H9 (cell line): ENCODE measurements at regions not wholly inside any gene's neighbourhood (a gene's known extent, or its start where the extent isn't known, plus 50 kb on each side); places are given as distances from the start of the nearest gene placed in this dataset.
A peak's percentile ranks its signal among the peaks of the same experiment; 100 is the strongest.

Experiments
- DNase-seq: peaks from one replicate; pipeline ENCODE4 v3.0.0-alpha.2; 2017
- H2AFZ ChIP-seq: one replicate; pipeline ENCODE4 v1.6.1; 2013; ENCODE audit warnings: mild to moderate bottlenecking, low read length, control low read depth, moderate library complexity
- H2AK5ac ChIP-seq: 2 replicates; pipeline ENCODE4 v1.6.1; 2013; ENCODE audit warnings: low read length, control low read depth, mixed read lengths; ENCODE audit not compliant: insufficient read length
- H2BK120ac ChIP-seq: one replicate; pipeline ENCODE4 v1.6.1; 2013; ENCODE audit warnings: low read depth, mild to moderate bottlenecking, low read length, control low read depth, inconsistent platforms; ENCODE audit not compliant: poor library complexity, severe bottlenecking
- H2BK12ac ChIP-seq: 2 replicates; pipeline ENCODE4 v1.6.1; 2013; ENCODE audit warnings: low read length, control low read depth, mixed read lengths, low read depth; ENCODE audit not compliant: insufficient read length
- H2BK15ac ChIP-seq: 2 replicates; pipeline ENCODE4 v1.6.1; 2013; ENCODE audit warnings: low read depth, low read length, control low read depth
- H2BK20ac ChIP-seq: one replicate; pipeline ENCODE4 v1.6.1; 2013; ENCODE audit warnings: low read depth, mild to moderate bottlenecking, low read length, control low read depth, inconsistent platforms; ENCODE audit not compliant: poor library complexity, severe bottlenecking
- H2BK5ac ChIP-seq: 2 replicates; pipeline ENCODE4 v1.6.1; 2013; ENCODE audit warnings: low read length, control low read depth, mixed read lengths; ENCODE audit not compliant: insufficient read length
- H3K14ac ChIP-seq: 2 replicates; pipeline ENCODE4 v1.6.1; 2013; ENCODE audit warnings: low read length, control low read depth; ENCODE audit not compliant: insufficient read depth
- H3K18ac ChIP-seq: 2 replicates; pipeline ENCODE4 v1.6.1; 2013; ENCODE audit warnings: low read depth, mild to moderate bottlenecking, mixed read lengths, low read length, control low read depth; ENCODE audit not compliant: insufficient read length
- H3K23ac ChIP-seq: 2 replicates; pipeline ENCODE4 v1.6.1; 2013; ENCODE audit warnings: low read length, control low read depth, mixed read lengths, low read depth; ENCODE audit not compliant: insufficient read length
- H3K23me2 ChIP-seq: 2 replicates; pipeline ENCODE4 v1.6.1; 2013; ENCODE audit warnings: low read depth, mild to moderate bottlenecking, mixed read lengths, low read length, control low read depth; ENCODE audit not compliant: insufficient read length, poor library complexity, severe bottlenecking
- H3K27ac ChIP-seq: 2 replicates; pipeline ENCODE4 v1.5.1; 2013; ENCODE audit warnings: low read length, control low read depth, mixed read lengths, low read depth; ENCODE audit not compliant: insufficient read length
- H3K27me3 ChIP-seq: 2 replicates; pipeline ENCODE4 v1.6.1; 2013; ENCODE audit warnings: low read length, control low read depth, inconsistent platforms; ENCODE audit not compliant: insufficient read depth
- H3K4ac ChIP-seq: 2 replicates; pipeline ENCODE4 v1.6.1; 2013; ENCODE audit warnings: low read depth, mild to moderate bottlenecking, control low read depth, inconsistent platforms, low read length, moderate library complexity
- H3K4me1 ChIP-seq: 2 replicates; pipeline ENCODE4 v1.6.1; 2013; ENCODE audit warnings: low read length, control low read depth, inconsistent platforms; ENCODE audit not compliant: insufficient read depth
- H3K4me2 ChIP-seq: 2 replicates; pipeline ENCODE4 v1.6.1; 2013; ENCODE audit warnings: low read length, control low read depth, mixed read lengths; ENCODE audit not compliant: insufficient read length, insufficient read depth
- H3K56ac ChIP-seq: 2 replicates; pipeline ENCODE4 v1.6.1; 2013; ENCODE audit warnings: low read depth, mild to moderate bottlenecking, mixed read lengths, low read length, control low read depth; ENCODE audit not compliant: insufficient read length
- H3K79me1 ChIP-seq: 2 replicates; pipeline ENCODE4 v1.6.1; 2013; ENCODE audit warnings: low read depth, mild to moderate bottlenecking, moderate library complexity, low read length, control low read depth, inconsistent platforms; ENCODE audit not compliant: insufficient read depth, poor library complexity, severe bottlenecking
- H3K79me2 ChIP-seq: 2 replicates; pipeline ENCODE4 v1.6.1; 2013; ENCODE audit warnings: low read length, control low read depth, inconsistent platforms; ENCODE audit not compliant: insufficient read depth
- H3K9ac ChIP-seq: 2 replicates; pipeline ENCODE4 v1.6.1; 2013; ENCODE audit warnings: low read length, control low read depth, mixed read lengths; ENCODE audit not compliant: insufficient read length; ENCODE audit errors: extremely low read depth
- H3K9me3 ChIP-seq: one replicate; pipeline ENCODE4 v1.6.1; 2013; ENCODE audit warnings: low read depth, low read length, inconsistent platforms; ENCODE audit not compliant: control insufficient read depth
- H3T11ph ChIP-seq: one replicate; pipeline ENCODE4 v1.6.1; 2013; ENCODE audit warnings: mild to moderate bottlenecking, low read length, control low read depth, inconsistent platforms
- H4K20me1 ChIP-seq: one replicate; pipeline ENCODE4 v1.6.1; 2013; ENCODE audit not compliant: control insufficient read depth, insufficient read length, insufficient read depth
- H4K5ac ChIP-seq: 2 replicates; pipeline ENCODE4 v1.6.1; 2013; ENCODE audit warnings: low read depth, mild to moderate bottlenecking, mixed read lengths, low read length, control low read depth; ENCODE audit not compliant: insufficient read length
- H4K8ac ChIP-seq: replicated peaks from 2 replicates; pipeline ENCODE4 v1.6.1; 2013; ENCODE audit warnings: low read length, control low read depth, mixed read lengths, low read depth; ENCODE audit not compliant: insufficient read length
- H4K91ac ChIP-seq: 2 replicates; pipeline ENCODE4 v1.6.1; 2013; ENCODE audit warnings: low read depth, mild to moderate bottlenecking, moderate library complexity, mixed read lengths, low read length, control low read depth; ENCODE audit not compliant: insufficient read length
- H3K27ac Mint-ChIP-seq, 3 experiments: 2 replicates in 2 of 3; 3 replicates in 1 of 3; pipeline ENCODE4 v1.8.0; 2020 to 2021; ENCODE audit warnings: mixed read lengths in 3 of 3, mild to moderate bottlenecking in 1 of 3, moderate library complexity in 1 of 3
- H3K27me3 Mint-ChIP-seq: 2 replicates; pipeline ENCODE4 v1.8.0; 2021; ENCODE audit warnings: low read depth, mild to moderate bottlenecking, moderate library complexity, mixed read lengths
- H3K36me3 Mint-ChIP-seq, 3 experiments: 2 replicates in 2 of 3; 3 replicates in 1 of 3; pipeline ENCODE4 v1.8.0; 2020 to 2021; ENCODE audit warnings: low read depth in 3 of 3, mixed read lengths in 3 of 3; ENCODE audit not compliant: insufficient read depth in 1 of 3
- H3K4me1 Mint-ChIP-seq, 2 experiments: 2 replicates each; pipeline ENCODE4 v1.8.0; 2020; ENCODE audit warnings: mixed read lengths in 2 of 2
- H3K4me3 Mint-ChIP-seq, 2 experiments: 2 replicates in 1 of 2; 3 replicates in 1 of 2; pipeline ENCODE4 v1.8.0; 2020 to 2021; ENCODE audit warnings: mild to moderate bottlenecking in 2 of 2, mixed read lengths in 2 of 2, moderate library complexity in 1 of 2
- H3K9me3 Mint-ChIP-seq, 2 experiments: 2 replicates in 1 of 2; 3 replicates in 1 of 2; pipeline ENCODE4 v1.8.0; 2020; ENCODE audit warnings: mild to moderate bottlenecking in 2 of 2, mixed read lengths in 2 of 2, moderate library complexity in 1 of 2
- CTCF ChIP-seq: fragments of 200-600 bp; sonication (generic); conservative IDR thresholded peaks from 3 replicates; pipeline ENCODE4 v1.8.0; 2021; ENCODE audit warnings: antibody characterized with exemption, mild to moderate bottlenecking
- whole genome bisulfite sequencing: extraction: QIAGEN DNeasy Blood & Tissue Kit; methylation state at CpG from one replicate; pipeline ENCODE4 v1.1.7; 2013; ENCODE audit warnings: missing lambda C conversion rate, low lambda C conversion rate, mixed read lengths; ENCODE audit not compliant: insufficient read length; ENCODE audit errors: extremely low coverage; 5-methylcytosine and 5-hydroxymethylcytosine counted together

DNA sequence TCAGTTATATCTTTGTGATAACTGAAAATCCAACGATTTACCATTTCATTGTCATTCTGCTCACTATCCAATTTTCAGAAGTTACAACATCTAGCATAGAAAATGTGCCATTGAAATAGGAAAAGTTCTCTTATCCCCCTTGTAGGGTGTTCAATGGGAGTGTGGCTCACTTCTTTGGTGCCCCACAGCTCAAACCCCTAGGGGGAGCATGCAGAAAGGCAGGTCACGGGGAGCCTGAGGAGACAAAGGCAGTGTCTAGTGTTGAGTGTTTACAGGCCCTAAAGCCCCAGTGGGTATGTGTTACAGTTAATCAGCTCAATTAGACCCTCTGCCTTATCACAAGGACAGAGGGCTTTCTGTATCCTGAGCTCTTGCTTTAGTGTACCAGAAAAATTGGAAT, 243.4 kb upstream of the GRID2 start:
- Histone ChIP-seq H3K56ac (no peak overlapping the region), H2BK15ac (no peak overlapping the region), H4K20me1 (no peaks in the 10 kb centered on the region), H3K4ac (no peak overlapping the region), H3T11ph (no peak overlapping the region), H3K23me2 (no peaks in the 10 kb centered on the region), H3K4me1 (no peaks in the 10 kb centered on the region), H3K27ac (no peak overlapping the region), H3K27me3 (no peaks in the 10 kb centered on the region; the same call in 1 of the 2 replicates), H3K18ac (no peak overlapping the region), H3K79me2 (no peaks in the 10 kb centered on the region), H4K91ac (no peak overlapping the region), H2AK5ac (no peak overlapping the region), H3K9ac (no peak overlapping the region), H3K23ac (no peak overlapping the region), H2BK5ac (no peak overlapping the region), H3K14ac (no peak overlapping the region), H3K9me3 (no peaks in the 10 kb centered on the region), H4K5ac (no peak overlapping the region), H3K79me1 (no peaks in the 10 kb centered on the region), H2AFZ (no peak overlapping the region), H2BK120ac (no peak overlapping the region), H4K8ac (no peak overlapping the region), H3K4me2 (no peak overlapping the region), H2BK20ac (no peak overlapping the region), H2BK12ac (no peak overlapping the region)
- no peaks in the 10 kb centered on the region for H3K36me3 Mint-ChIP-seq
- H3K9me3 Mint-ChIP-seq: no peaks in the 10 kb centered on the region; a peak in 1 of 5 replicates
- 0 out of 4 replicates have a peak, but pooled peaks cover 0 to 2% of the 10 kb centered on the region in 2 experiments for H3K4me1 Mint-ChIP-seq
- no peak overlapping the region for H3K4me3 Mint-ChIP-seq
- no CpG with 5 or more reads among the region's 2 CpGs for whole genome bisulfite sequencing
- H3K27me3 Mint-ChIP-seq: no peaks in the 10 kb centered on the region
- peak; percentile 46 for DNase-seq
- TF ChIP-seq CTCF: peak; percentile 57
- no peak overlapping the region; a peak in 2 of 7 replicates for H3K27ac Mint-ChIP-seq
